GM19324 (cell line): ENCODE measurements at regions not wholly inside any gene's neighbourhood (a gene's known extent, or its start where the extent isn't known, plus 50 kb on each side); places are given as distances from the start of the nearest gene placed in this dataset.
"Not testable (repeated sequence)": the region's sequence is repeated elsewhere in the genome, so short reads cannot be mapped to it uniquely, and the experiment has no call there.

Experiments used
- ATAC-seq: cut with Tn5 transposase; IDR thresholded peaks from one replicate; pipeline ENCODE4 v1.9.1; 2021; ENCODE audit warnings: mild to moderate bottlenecking, moderate library complexity; ENCODE audit not compliant: unreplicated experiment, low FRiP score

DNA sequence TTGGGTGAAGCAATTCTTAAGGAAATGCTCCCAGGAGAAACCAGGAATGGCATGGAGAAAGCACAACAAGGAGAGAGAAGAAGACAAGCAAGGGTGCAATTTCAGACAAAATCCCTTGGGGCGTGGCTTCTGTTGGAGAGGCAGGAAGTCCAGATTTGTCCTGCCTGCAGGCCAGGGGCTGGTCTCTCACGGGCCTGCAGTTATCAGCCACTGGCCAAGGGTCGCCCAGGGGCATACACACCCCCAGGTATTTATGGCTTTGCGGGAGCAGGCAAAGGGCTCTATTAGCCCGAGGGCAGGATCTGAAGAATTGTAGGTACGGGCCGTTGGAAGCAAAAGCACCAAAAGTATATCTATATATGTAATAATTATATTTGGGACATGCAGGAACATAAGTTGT lies 87.7 kb downstream of the IYD start:
- no peak for ATAC-seq

DNA sequence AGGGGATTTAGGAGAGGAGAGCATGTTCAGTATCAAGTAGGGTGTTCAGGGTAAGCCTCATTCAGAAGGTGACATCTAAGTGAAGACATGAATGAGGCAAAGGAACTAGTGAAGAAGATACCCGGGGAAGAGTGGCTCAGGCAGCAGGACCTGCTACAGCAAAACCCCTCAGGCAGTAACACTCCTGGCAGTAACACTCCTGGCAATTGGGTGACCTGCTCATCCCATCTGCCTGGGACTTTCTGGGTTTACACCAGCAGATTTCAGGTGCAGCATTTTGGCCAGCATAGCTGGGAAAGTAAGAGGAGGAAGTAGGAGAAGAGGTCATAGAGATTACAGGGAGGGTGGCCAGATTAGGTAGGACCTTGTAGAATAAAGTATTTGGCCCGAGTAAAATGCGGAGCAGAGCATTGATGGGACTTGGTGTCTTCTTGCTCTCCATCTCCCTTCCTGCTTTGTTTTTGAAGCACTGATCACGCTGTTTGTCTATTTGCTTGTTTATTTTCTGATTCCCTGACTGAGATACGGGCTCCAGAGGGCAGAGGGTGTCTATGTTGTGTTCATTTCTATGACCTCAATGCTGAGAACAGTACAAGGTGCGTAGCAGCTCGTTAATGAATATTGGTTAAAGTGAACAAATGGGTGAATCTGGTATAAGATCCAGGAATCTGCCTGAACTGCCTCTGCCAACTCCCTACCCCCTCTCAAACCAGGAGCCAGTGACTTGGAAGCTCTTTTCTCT lies 88.3 kb downstream of the IYD start:
- ATAC-seq = no peak

- no peak for ATAC-seq
Observed at GRCh38 chr6:150458579-150458978, 89.8 kb downstream of the IYD start.

DNA sequence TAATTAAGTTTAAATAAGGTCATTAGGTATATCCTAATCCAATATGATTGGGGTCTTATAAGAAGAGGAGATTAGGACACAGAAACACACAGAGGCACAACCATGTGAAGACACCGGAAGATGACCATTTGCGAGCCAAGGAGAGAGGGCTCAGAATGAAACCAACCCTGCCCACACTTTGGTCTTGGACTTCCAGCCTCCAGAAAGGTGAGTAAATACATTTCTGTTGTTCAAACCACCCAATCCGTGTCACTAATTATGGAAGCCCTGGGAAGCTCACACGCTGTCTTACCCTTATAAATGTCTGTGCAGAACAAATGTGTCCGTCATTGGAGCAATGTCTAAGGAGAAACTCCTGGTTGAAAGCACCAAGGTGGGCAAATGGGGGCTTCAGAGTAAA lies 95.0 kb downstream of the IYD start:
- no peak for ATAC-seq

- no peak for ATAC-seq
Observed at GRCh38 chr6:150464966-150465365, 96.2 kb downstream of the IYD start.

DNA sequence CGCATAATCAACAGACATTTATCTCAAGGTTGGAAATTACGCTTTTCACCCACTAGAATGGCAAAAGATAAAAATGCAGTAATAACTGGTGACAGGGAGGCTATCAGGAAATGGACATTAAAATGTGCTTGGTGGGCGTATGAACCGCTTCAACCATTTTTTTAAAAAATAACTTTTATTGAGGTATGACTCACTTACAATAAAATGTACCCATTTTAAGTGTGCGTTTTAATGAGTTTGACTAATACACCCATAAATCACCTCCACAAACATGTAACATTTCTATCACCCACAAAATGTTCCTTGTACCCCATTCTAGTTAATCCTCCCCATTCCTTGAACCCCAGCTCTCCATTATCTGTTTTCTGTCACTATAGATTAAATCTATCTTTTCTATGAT lies 96.8 kb downstream of the IYD start:
- ATAC-seq = no peak

GRCh38 chr6:150466196-150466595 lies 97.4 kb downstream of the IYD start:
- ATAC-seq = no peak

DNA sequence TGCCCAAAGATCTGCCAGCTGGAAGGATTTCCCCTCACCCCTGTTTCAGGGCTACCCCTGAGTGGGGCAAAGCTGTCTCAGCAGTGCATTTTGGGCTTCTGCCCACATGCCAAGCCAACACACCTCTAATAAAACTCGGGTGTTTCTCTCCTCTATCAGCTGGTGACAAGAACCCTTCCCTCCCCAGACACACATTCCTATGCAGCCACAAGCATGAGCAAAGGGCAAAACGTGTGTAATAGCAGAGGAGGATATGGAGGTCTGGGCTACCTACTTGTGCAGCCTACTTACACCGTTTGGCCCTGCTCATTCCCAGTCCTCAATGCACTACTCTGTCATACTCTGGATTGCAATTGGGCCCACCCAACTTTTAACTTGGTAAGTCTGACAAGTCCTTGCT lies 101.3 kb downstream of the IYD start:
- ATAC-seq = no peak

DNA sequence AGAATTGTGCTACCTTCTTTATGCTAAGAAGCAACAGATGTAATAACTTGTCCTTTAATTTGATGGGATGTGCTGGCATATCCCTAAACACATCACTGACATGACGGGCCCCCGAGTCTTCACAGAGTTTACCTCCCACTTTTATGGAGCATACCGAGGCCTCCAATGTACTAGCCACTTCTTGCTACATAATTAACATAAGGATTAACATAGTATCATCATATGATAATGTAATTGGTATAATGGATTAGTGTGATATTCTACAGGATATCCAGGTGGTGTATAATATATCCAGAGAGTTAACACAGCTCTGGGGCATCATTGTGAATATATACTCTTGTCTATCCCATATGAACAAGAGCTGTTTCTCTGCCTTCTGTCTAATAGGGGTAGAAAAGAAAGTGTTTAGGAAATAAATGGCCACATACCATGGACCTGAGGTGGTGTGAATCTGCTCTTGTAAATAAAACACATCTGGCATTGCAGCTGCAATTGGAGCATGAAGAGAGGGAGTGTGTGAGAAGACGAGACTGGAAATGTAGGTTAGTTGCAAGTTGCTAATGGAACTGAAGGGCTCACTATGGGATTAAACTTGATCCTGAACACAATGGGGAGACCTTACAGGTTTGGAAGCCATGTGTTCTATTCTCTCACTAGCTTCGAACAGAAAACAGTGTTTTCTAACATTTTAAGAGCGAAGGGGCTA lies 102.3 kb downstream of the IYD start:
- ATAC-seq = no peak

- no peak for ATAC-seq
Observed at GRCh38 chr6:150478656-150479545, 110.1 kb downstream of the IYD start.

DNA sequence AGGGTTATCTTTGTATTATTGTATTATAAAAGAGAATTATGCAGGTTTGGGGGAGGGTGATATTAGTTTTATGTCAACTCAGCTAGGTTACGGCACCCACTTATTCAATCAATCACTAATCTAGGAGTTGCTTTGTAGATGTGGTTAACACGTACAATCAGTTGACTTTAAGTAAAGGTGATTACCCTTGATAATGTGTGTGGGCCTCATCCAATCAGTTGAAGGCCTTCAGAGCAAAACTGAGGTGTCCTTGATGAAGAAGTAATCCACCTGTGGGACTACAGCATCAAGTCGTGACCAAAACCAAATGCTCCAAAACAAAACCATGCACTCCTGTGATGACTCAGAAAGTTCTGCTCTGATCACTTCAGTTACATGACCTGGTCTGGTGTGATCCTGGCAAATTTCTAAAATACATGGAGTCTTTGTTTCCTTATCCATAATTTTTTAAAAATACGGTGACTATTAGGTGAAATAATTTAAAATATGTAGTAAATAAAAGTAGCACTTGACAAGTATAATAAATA lies 114.1 kb downstream of the IYD start:
- ATAC-seq = no peak

DNA sequence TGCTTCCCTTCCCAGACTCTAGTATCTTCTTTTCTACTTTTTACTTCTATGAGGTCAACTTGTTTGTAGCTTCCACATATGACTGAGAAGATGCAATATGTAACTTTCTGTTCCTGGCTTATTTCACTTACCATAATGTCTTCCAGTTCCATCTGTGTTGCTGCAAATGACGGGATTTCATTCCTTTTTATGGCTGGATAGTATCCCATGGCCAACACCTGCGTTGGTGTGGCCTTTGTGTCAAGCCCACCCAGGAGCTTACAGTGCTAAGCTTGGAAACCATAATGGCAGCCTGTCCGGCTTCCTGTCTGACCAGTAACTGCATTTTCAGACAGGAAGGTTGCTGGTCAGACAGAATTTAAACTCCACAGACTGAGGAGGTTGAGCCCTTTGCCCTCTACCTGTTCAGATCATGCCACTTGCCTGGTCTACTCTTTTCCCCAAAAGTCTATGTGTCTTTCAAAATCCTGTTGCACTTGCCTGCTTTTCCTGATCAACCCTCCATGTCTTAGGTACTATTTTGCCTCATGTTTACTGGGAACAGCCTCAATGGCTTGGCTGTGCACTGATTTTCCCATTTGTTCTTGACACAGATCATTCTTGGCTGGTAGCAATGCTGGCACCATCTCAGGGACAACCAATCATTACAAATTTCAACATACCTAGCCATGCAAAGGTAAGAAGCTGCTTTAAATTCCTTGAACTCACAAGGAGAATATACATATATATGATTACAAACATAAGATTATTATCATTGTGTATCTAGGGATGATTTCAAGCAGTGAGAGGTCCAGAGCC lies 114.3 kb upstream of the PLEKHG1 start:
- no peak for ATAC-seq

DNA sequence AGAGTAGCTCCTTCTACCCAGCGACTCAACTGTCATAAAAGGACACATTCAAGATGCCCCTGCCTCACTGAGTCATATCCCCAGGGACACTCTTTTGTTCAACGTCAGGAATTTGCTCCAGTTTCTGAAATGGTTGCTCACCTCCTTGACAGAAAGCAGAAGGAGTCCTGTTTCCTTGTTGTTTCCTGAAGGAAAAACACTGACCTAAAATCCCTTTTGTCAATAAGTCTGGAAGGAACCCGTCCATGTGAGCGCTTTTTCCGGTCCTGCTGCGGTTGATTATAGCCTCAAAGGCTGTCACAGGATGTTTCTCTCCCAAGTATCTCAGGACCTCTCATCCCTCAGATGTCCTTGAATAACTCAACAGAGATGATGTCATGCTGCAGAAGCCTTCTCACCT lies 113.6 kb upstream of the PLEKHG1 start:
- ATAC-seq = no peak

- ATAC-seq = no peak
Observed at GRCh38 chr6:150490586-150490985, 109.1 kb upstream of the PLEKHG1 start.

DNA sequence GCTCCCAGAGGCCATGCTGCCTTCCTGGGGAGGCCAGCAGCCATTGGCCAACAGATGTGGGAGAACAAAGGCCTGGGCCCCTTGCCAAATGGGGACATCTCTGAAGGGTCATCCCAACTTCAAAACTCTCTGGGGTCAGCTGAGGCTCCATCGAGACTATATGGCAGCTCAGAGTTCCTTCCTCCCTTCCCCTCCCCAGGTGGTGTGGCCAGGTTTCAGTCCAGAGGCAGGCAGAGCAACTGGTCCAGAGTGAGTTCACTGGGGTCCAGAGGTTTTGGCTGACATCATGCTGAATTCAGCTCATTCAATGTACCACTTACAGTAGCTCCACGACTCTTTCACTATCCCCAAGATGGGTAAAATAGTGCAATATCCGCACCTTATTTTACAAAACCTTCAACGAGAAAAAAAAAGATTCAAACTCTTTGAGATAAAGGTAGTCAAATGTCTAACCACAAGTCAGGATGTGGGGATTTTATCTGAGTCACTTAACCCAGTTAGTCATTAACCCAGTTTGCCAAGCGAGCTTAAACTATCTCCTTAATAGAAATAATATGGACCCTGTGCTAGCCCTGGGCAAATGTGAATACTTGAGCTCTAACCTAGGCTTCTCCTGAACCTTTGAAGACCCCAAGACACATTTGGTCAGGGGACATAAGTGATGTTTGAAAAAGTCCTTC lies 108.4 kb upstream of the PLEKHG1 start:
- ATAC-seq = peak; percentile 65

GRCh38 chr6:150491811-150492172 lies 107.9 kb upstream of the PLEKHG1 start:
- ATAC-seq = no peak

GRCh38 chr6:150492507-150492906 lies 107.2 kb upstream of the PLEKHG1 start:
- ATAC-seq = no peak

GRCh38 chr6:150492941-150493340 lies 106.7 kb upstream of the PLEKHG1 start:
- no peak for ATAC-seq

DNA sequence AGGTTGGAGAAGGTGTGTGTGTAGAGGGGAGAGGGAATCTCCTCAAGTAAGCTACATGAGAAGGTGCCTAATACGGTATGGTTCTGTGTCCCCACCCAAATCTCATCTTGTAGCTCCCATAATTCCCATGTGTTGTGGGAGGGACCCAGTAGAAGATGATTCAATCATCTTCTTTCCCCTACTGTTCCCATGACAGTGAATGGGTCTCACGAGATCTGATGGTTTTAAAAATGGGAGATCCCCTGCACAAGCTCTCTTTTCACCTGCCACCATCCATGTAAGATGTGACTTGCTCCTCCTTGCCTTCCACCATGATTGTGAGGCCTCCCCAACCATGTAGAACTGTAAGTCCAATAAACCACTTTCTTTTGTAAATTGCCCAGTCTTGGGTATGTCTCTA lies 106.1 kb upstream of the PLEKHG1 start:
- not testable (repeated sequence) for ATAC-seq

DNA sequence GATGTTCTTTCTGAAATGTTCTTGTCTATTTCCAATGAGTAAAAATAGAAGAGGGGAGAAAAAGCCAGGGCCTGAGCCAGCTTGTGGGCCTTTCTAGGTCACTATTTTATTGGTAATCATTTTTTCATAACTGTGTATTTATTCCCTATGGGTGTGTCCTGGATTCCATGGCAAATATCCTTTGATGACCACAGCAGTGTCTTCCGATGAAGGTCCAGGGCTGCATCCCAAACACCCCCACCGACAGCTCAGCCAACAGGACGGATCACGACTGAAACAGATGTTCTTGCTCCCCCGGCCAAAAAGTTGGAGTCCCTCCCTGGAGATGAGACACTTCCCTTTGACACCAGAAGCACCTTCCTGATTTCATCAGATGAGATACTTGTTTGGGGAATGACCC lies 105.4 kb upstream of the PLEKHG1 start:
- no peak for ATAC-seq
